Small intestine (tissue), 7 donors: ENCODE measurements at regions not wholly inside any gene's neighbourhood (a gene's known extent, or its start where the extent isn't known, plus 50 kb on each side); places are given as distances from the start of the nearest gene placed in this dataset.

Experiments used
- DNase-seq, 2 donors: peaks; one replicate each; pipeline versions ENCODE4 v3.0.0 to v3.0.0-alpha.2; 2013
- FAIRE-seq: peaks from 2 replicates; lab custom pipeline; 2012; peaks lifted over from hg19 to GRCh38; lab: Jason Lieb, UNC
- H3K27ac ChIP-seq, 3 donors: one replicate each; pipeline ENCODE4 v1.5.1; 2013; ENCODE audit warnings: low read length in 2 of 3, mild to moderate bottlenecking in 2 of 3, control low read depth in 1 of 3, inconsistent platforms in 1 of 3, low read depth in 1 of 3, moderate library complexity in 1 of 3
- H3K27me3 ChIP-seq, 3 donors: one replicate each; pipeline ENCODE4 v1.6.1; 2013; ENCODE audit warnings: low read length in 3 of 3, inconsistent platforms in 1 of 3; ENCODE audit not compliant: control insufficient read depth in 3 of 3, insufficient read depth in 3 of 3
- H3K36me3 ChIP-seq, 3 donors: one replicate each; pipeline ENCODE4 v1.6.1; 2013; ENCODE audit warnings: low read length in 3 of 3, inconsistent platforms in 1 of 3, low read depth in 1 of 3, mild to moderate bottlenecking in 1 of 3, moderate library complexity in 1 of 3; ENCODE audit not compliant: control insufficient read depth in 3 of 3, insufficient read depth in 2 of 3
- H3K4me1 ChIP-seq, 3 donors: one replicate each; pipeline ENCODE4 v1.6.1; 2013; ENCODE audit warnings: low read length in 2 of 3, inconsistent platforms in 1 of 3, low read depth in 1 of 3, mild to moderate bottlenecking in 1 of 3, moderate library complexity in 1 of 3; ENCODE audit not compliant: control insufficient read depth in 3 of 3, insufficient read depth in 2 of 3
- H3K4me3 ChIP-seq, 3 donors: one replicate each; pipeline ENCODE4 v1.5.1; 2013; ENCODE audit warnings: low read length in 3 of 3, control low read depth in 1 of 3, inconsistent platforms in 1 of 3, low read depth in 1 of 3, mild to moderate bottlenecking in 1 of 3, moderate library complexity in 1 of 3
- H3K9me3 ChIP-seq, 2 donors: one replicate each; pipeline ENCODE4 v1.6.1; 2013; ENCODE audit warnings: low read depth in 1 of 2, low read length in 1 of 2; ENCODE audit not compliant: control insufficient read depth in 2 of 2, insufficient read depth in 1 of 2
- WGBS, 3 donors: extraction: QIAGEN DNeasy Blood & Tissue Kit; methylation state at CpG; one replicate each; pipeline ENCODE4 v1.1.7; 2013; 5-methylcytosine and 5-hydroxymethylcytosine counted together
- donor health status: healthy with polysubstance abuse.
- donor health status: control.
- donor health status: control.
- donor health status: Bipolar disorder and iron deficiency.
- donor health status: healthy.

- no peak for FAIRE-seq
- no peaks in the 10 kb centered on the region for H3K36me3 ChIP-seq
- no peaks in the 10 kb centered on the region for H3K9me3 ChIP-seq
- no peaks in the 10 kb centered on the region for H3K27me3 ChIP-seq
- no peak overlapping the region for H3K4me3 ChIP-seq
- 85 to 91% (median 86%) methylated on average over 16 of the region's 16 CpGs for WGBS, 3 donors
- H3K4me1 ChIP-seq: no peaks in the 10 kb centered on the region
- no peak for DNase-seq
- no peak overlapping the region for H3K27ac ChIP-seq
Observed at GRCh38 chr7:72476608-72477305, 64.6 kb upstream of the CALN1 start.

DNA sequence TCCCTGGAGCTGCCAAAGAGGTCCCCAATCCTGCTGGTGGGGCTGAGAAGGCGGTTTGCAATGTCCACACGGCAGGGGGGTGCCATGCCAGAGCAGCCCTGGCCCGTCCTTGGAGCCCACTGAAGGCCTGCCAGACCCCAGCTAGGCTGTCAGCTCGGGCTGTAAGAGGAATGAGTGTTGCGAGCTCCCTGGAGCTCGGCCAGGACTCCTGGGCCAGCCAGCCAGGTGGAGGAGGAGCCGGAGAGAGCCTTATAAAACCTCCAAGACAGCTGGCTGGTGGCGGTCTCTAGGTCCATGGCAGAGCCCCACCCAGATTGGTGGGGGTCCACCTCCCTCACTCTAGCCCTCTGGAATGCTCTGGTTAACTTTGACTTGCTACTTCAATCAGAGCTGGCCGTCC, 55.1 kb upstream of the CALN1 start:
- 61 to 76% (median 73%) methylated on average over 9 of the region's 9 CpGs for WGBS, 3 donors
- Histone ChIP-seq H3K36me3 (no peaks in the 10 kb centered on the region), H3K27me3 (no peaks in the 10 kb centered on the region), H3K4me1 (no peaks in the 10 kb centered on the region), H3K4me3 (no peak overlapping the region), H3K9me3 (peaks cover 0 to 2% of the 10 kb centered on the region in 2 donors), H3K27ac (no peak overlapping the region)
- FAIRE-seq (no peak), DNase-seq (no peak)

GRCh38 chr7:72466797-72467196, 54.7 kb upstream of the CALN1 start:
- FAIRE-seq (no peak), DNase-seq (no peak)
- WGBS, 3 donors: 86 to 91% (median 87%) methylated on average over 2 of the region's 2 CpGs
- Histone ChIP-seq H3K27ac (no peak overlapping the region), H3K27me3 (no peaks in the 10 kb centered on the region), H3K4me3 (no peak overlapping the region), H3K4me1 (no peaks in the 10 kb centered on the region), H3K36me3 (no peaks in the 10 kb centered on the region), H3K9me3 (peaks cover 0 to 2% of the 10 kb centered on the region in 2 donors)

GRCh38 chr7:72465521-72465920, 53.4 kb upstream of the CALN1 start:
- Histone ChIP-seq H3K4me1 (no peaks in the 10 kb centered on the region), H3K27me3 (no peaks in the 10 kb centered on the region), H3K27ac (no peak overlapping the region), H3K36me3 (no peaks in the 10 kb centered on the region), H3K4me3 (no peak overlapping the region), H3K9me3 (peaks cover 0 to 2% of the 10 kb centered on the region in 2 donors)
- 65 to 83% (median 80%) methylated on average over 5 of the region's 5 CpGs for WGBS, 3 donors
- FAIRE-seq (no peak), DNase-seq (no peak)

- no peaks in the 10 kb centered on the region for H3K9me3 ChIP-seq
- 78 to 82% (median 80%) methylated on average over 7 of the region's 7 CpGs for WGBS, 3 donors
Observed at GRCh38 chr7:72462311-72462710, 50.2 kb upstream of the CALN1 start.

More at GRCh38 chr7:72462311-72462710, 50.2 kb upstream of the CALN1 start:
- Histone ChIP-seq H3K27ac (no peak overlapping the region), H3K4me3 (no peak overlapping the region), H3K27me3 (no peaks in the 10 kb centered on the region), H3K36me3 (no peaks in the 10 kb centered on the region), H3K4me1 (no peaks in the 10 kb centered on the region)
- DNase-seq (no peak), FAIRE-seq (no peak)
